ENCODE measurements at regions not wholly inside any gene's neighbourhood (a gene's known extent, or its start where the extent isn't known, plus 50 kb on each side); places are given as distances from the start of the nearest gene placed in this dataset.

DNA sequence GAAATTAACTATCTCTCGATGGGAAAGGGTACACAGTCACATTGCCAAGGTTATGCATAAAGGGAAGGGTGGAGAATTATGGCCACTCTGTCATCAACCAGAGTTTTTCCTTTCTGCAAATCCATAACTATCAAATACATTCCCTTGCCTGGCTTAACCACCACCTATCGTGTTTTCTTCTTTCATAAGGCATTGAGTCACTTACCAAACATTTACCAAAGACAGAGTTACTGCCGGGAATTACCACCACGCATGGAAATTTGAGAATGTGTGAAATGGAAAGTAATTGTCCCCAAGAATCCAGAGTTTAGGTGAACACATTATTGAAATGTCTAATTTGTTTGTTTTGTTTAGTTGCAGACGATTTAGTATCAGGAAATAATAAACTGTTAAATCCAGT is 134.3 kb upstream of the LRRN1 start:
- 78 to 80% methylated on average over 5 of the region's 5 CpGs for WGBS, 2 donors

GRCh38 chr3:3662610-3663009 is 136.6 kb upstream of the LRRN1 start:
- TF ChIP-seq CTCF (IDR thresholded peaks at IDR 0.05), result no peak
- Histone ChIP-seq H3K4me1 (peaks cover 0 to 7% (median 0%) of the 10 kb centered on the region in 9 donors), H3K9me3 (peaks cover 0 to 13% (median 0%) of the 10 kb centered on the region in 11 donors), H3K27me3 (no peaks in the 10 kb centered on the region), H3K4me3 (no peak overlapping the region), H3K36me3 (no peaks in the 10 kb centered on the region), H3K27ac (no peak overlapping the region)
- 76 to 84% methylated on average over 4 of the region's 4 CpGs for WGBS, 2 donors
- intact Hi-C loops (cut with DNase I), result no loop called here
- DNase-seq (no peak), ATAC-seq (no peak)

More for the DNA sequence above, 134.3 kb upstream of the LRRN1 start:
- no peak overlapping the region for H3K27ac ChIP-seq
- H3K36me3 ChIP-seq, result no peaks in the 10 kb centered on the region
- ATAC-seq (no peak), DNase-seq (no peak)
- peaks cover 0 to 3% (median 0%) of the 10 kb centered on the region in 11 donors for H3K9me3 ChIP-seq
- TF ChIP-seq CTCF (IDR thresholded peaks at IDR 0.05), result no peak
- H3K27me3 ChIP-seq, result peaks cover 0 to 5% (median 0%) of the 10 kb centered on the region in 7 donors
- H3K4me1 ChIP-seq, result peaks cover 0 to 7% (median 0%) of the 10 kb centered on the region in 9 donors
- intact Hi-C loops (cut with DNase I), result no loop called here
- H3K4me3 ChIP-seq, result no peak overlapping the region

- ATAC-seq, result no peak
- WGBS, 2 donors, result 70 to 85% methylated on average over 2 of the region's 2 CpGs
Measured at GRCh38 chr3:3654916-3655315, 144.3 kb upstream of the LRRN1 start.

DNA sequence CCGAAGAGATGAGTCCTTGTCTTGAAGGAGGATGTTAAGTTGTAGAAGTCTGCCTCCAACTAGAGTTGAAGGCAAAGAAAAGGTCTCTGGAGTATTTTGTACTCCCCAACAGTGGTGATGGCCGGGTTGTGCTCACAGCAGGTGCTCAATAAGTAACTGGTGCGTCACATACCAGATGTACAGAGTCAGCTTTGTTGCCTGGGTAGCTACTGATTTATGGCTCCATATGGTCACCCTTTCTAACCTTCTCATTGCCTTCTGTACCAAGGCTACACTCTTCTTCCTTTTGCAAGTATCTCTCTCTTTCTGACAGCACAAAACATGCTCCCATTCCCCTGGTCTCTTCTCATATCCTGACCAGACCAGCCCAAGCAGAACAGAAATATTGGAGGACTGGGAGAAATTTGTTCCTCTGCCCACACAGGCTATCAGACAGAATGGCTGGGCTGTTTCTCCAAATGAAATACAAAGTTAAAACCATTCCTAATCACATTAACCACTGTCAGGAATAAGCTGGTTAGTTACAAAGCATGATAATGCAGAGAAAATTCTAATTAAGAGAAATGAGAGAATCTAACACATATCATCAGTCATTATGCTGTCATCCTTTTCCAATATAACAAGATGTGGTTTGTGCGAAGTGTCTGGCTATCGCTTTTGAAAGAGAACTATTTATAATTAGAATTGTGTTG is 150.1 kb upstream of the LRRN1 start:
- no peak overlapping the region for H3K27ac ChIP-seq
- intact Hi-C loops (cut with DNase I), result no loop called here
- ATAC-seq (no peak), DNase-seq (no peak)
- 80 to 87% methylated on average over 5 of the region's 5 CpGs for WGBS, 2 donors
- no peak overlapping the region for H3K4me3 ChIP-seq
- no peaks in the 10 kb centered on the region for H3K36me3 ChIP-seq
- TF ChIP-seq CTCF (IDR thresholded peaks at IDR 0.05), result no peak
- no peaks in the 10 kb centered on the region for H3K9me3 ChIP-seq
- H3K4me1 ChIP-seq, result no peaks in the 10 kb centered on the region
- H3K27me3 ChIP-seq, result no peaks in the 10 kb centered on the region

More at GRCh38 chr3:3654916-3655315, 144.3 kb upstream of the LRRN1 start:
- peaks cover 0 to 11% (median 0%) of the 10 kb centered on the region in 11 donors for H3K9me3 ChIP-seq
- no peak overlapping the region for H3K27ac ChIP-seq
- no peak overlapping the region for H3K4me3 ChIP-seq
- no peak for DNase-seq
- no peaks in the 10 kb centered on the region for H3K36me3 ChIP-seq
- H3K4me1 ChIP-seq, result no peaks in the 10 kb centered on the region
- H3K27me3 ChIP-seq, result no peaks in the 10 kb centered on the region
- TF ChIP-seq CTCF (IDR thresholded peaks at IDR 0.05), result no peak
- intact Hi-C loops (cut with DNase I), result no loop called here
